ENCODE measurements at regions not wholly inside any gene's neighbourhood (a gene's known extent, or its start where the extent isn't known, plus 50 kb on each side); places are given as distances from the start of the nearest gene placed in this dataset.

DNA sequence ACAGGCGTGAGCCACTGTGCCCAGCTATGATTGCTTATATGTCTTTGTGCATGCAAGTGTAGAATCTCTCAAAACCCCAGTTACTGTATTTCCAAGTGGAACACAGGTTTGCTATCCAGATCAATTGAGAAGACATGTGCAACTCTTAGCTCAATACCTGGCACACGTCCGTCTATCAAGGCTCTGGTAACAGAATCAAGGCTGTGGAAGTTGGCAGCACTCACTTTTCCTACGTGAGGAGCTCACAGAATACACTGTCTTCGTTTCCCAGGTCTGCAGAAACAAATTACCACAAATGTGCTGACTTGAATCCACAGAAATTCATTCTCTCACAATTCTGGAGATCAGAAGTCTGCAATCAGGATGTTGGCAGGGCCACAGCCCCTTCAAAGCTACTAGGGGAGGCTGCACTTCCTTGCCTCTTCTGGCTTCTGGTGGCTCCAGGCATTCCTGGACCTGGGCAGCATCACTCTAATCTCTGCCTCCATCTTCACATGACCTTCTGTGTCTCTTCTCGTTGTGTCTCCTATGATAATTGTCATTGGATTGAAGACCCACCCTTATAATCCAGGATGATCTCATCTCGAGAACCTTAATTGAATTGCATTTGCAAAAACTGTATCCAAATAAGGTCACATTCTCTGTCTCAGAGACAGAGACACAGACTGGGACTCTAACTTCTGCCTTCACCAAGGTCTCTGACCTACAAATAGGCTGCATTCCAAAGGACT, 84.8 kb upstream of the C7orf33 start:
- TF ChIP-seq EP300 (IDR thresholded peaks at IDR 0.05), result no peak
- no peak for TF ChIP-seq POLR2A (IDR thresholded peaks at IDR 0.05; ENCODE audit: low read length)
- no peak for TF ChIP-seq FOSL2 (IDR thresholded peaks at IDR 0.05)
- no peak for TF ChIP-seq FOSL2 (CRISPR knock-in tag; IDR thresholded peaks at IDR 0.05)
- TF ChIP-seq, protein P1, sequence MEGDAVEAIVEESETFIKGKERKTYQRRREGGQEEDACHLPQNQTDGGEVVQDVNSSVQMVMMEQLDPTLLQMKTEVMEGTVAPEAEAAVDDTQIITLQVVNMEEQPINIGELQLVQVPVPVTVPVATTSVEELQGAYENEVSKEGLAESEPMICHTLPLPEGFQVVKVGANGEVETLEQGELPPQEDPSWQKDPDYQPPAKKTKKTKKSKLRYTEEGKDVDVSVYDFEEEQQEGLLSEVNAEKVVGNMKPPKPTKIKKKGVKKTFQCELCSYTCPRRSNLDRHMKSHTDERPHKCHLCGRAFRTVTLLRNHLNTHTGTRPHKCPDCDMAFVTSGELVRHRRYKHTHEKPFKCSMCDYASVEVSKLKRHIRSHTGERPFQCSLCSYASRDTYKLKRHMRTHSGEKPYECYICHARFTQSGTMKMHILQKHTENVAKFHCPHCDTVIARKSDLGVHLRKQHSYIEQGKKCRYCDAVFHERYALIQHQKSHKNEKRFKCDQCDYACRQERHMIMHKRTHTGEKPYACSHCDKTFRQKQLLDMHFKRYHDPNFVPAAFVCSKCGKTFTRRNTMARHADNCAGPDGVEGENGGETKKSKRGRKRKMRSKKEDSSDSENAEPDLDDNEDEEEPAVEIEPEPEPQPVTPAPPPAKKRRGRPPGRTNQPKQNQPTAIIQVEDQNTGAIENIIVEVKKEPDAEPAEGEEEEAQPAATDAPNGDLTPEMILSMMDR (IDR thresholded peaks at IDR 0.05), result no peak
- TF ChIP-seq RFX5 (IDR thresholded peaks at IDR 0.05), result no peak
- no peak for TF ChIP-seq ZNF302 (CRISPR knock-in tag; IDR thresholded peaks at IDR 0.05)
- TF ChIP-seq NPAS2 (CRISPR knock-in tag; IDR thresholded peaks at IDR 0.05; ENCODE audit: borderline replicate concordance), result no peak
